Trophoblast cell (in vitro differentiated cells and primary cell): ENCODE measurements at regions not wholly inside any gene's neighbourhood (a gene's known extent, or its start where the extent isn't known, plus 50 kb on each side); places are given as distances from the start of the nearest gene placed in this dataset.
A peak's percentile ranks its signal among the peaks of the same experiment; 100 is the strongest.

Experiments
- DNase-seq, 2 donors: peaks; one replicate each; pipeline ENCODE4 v3.0.0-alpha.2; 2016
- H2AFZ ChIP-seq: 2 replicates; pipeline ENCODE4 v1.6.1; 2013; ENCODE audit warnings: low read length, moderate library complexity, mild to moderate bottlenecking; ENCODE audit not compliant: insufficient read depth, poor library complexity
- H2AK5ac ChIP-seq: 2 replicates; pipeline ENCODE4 v1.6.1; 2013; ENCODE audit warnings: mild to moderate bottlenecking, low read length
- H2BK120ac ChIP-seq: 2 replicates; pipeline ENCODE4 v1.6.1; 2013; ENCODE audit warnings: low read length, mild to moderate bottlenecking, moderate library complexity; ENCODE audit not compliant: insufficient read depth, poor library complexity
- H2BK12ac ChIP-seq: 2 replicates; pipeline ENCODE4 v1.6.1; 2013; ENCODE audit warnings: mild to moderate bottlenecking, low read length, moderate library complexity
- H2BK5ac ChIP-seq: 2 replicates; pipeline ENCODE4 v1.6.1; 2013; ENCODE audit warnings: low read length, low read depth, moderate library complexity, mild to moderate bottlenecking; ENCODE audit not compliant: poor library complexity
- H3K14ac ChIP-seq: 2 replicates; pipeline ENCODE4 v1.6.1; 2013; ENCODE audit warnings: mild to moderate bottlenecking, low read length
- H3K18ac ChIP-seq: 2 replicates; pipeline ENCODE4 v1.6.1; 2013; ENCODE audit warnings: mild to moderate bottlenecking, low read length
- H3K23ac ChIP-seq: 2 replicates; pipeline ENCODE4 v1.6.1; 2013; ENCODE audit warnings: low read length
- H3K27ac ChIP-seq: 2 replicates; pipeline ENCODE4 v1.5.1; 2013; ENCODE audit warnings: low read depth, mild to moderate bottlenecking, inconsistent platforms, low read length, moderate library complexity
- H3K27me3 ChIP-seq: 2 replicates; pipeline ENCODE4 v1.6.1; 2013; ENCODE audit warnings: inconsistent platforms, mild to moderate bottlenecking, low read length, moderate library complexity; ENCODE audit not compliant: insufficient read depth
- H3K36me3 ChIP-seq, 2 experiments: 1 replicate in 1 of 2; 2 replicates in 1 of 2; pipeline ENCODE4 v1.6.1; 2013; ENCODE audit warnings: low read length in 2 of 2, mild to moderate bottlenecking in 2 of 2, moderate library complexity in 1 of 2; ENCODE audit not compliant: insufficient read depth in 2 of 2, control insufficient read depth in 1 of 2
- H3K4ac ChIP-seq: 2 replicates; pipeline ENCODE4 v1.6.1; 2013; ENCODE audit warnings: low read depth, mild to moderate bottlenecking, low read length, moderate library complexity
- H3K4me1 ChIP-seq, 2 experiments: 1 replicate in 1 of 2; 2 replicates in 1 of 2; pipeline ENCODE4 v1.6.1; 2013; ENCODE audit warnings: low read length in 2 of 2, mild to moderate bottlenecking in 2 of 2, moderate library complexity in 1 of 2; ENCODE audit not compliant: insufficient read depth in 2 of 2, control insufficient read depth in 1 of 2
- H3K4me2 ChIP-seq: 2 replicates; pipeline ENCODE4 v1.6.1; 2013; ENCODE audit warnings: inconsistent platforms, mild to moderate bottlenecking, low read length, moderate library complexity
- H3K4me3 ChIP-seq: 2 replicates; pipeline ENCODE4 v1.5.1; 2013; ENCODE audit warnings: mild to moderate bottlenecking, low read depth, low read length, inconsistent platforms
- H3K79me1 ChIP-seq: one replicate; pipeline ENCODE4 v1.6.1; 2013; ENCODE audit warnings: low read length
- H3K79me2 ChIP-seq: 2 replicates; pipeline ENCODE4 v1.6.1; 2013; ENCODE audit warnings: low read length, mild to moderate bottlenecking; ENCODE audit not compliant: control insufficient read depth, insufficient read depth, poor library complexity
- H3K9ac ChIP-seq: 2 replicates; pipeline ENCODE4 v1.6.1; 2013; ENCODE audit warnings: mild to moderate bottlenecking, low read length
- H3K9me3 ChIP-seq: 2 replicates; pipeline ENCODE4 v1.6.1; 2013; ENCODE audit warnings: low read depth, mild to moderate bottlenecking, control low read depth, inconsistent platforms, low read length; ENCODE audit not compliant: insufficient read depth
- H4K12ac ChIP-seq: 2 replicates; pipeline ENCODE4 v1.6.1; 2013; ENCODE audit warnings: low read depth, mild to moderate bottlenecking, low read length, moderate library complexity
- H4K8ac ChIP-seq: 2 replicates; pipeline ENCODE4 v1.6.1; 2013; ENCODE audit warnings: low read depth, mild to moderate bottlenecking, low read length, moderate library complexity
- H4K91ac ChIP-seq: one replicate; pipeline ENCODE4 v1.6.1; 2013; ENCODE audit warnings: low read depth, mild to moderate bottlenecking, low read length, moderate library complexity
- WGBS: extraction: QIAGEN DNeasy Blood & Tissue Kit; methylation state at CpG from one replicate; pipeline ENCODE4 v1.1.7; 2013; ENCODE audit warnings: missing lambda C conversion rate; ENCODE audit not compliant: insufficient read length, insufficient coverage; ENCODE audit errors: extremely low coverage; 5-methylcytosine and 5-hydroxymethylcytosine counted together

DNA sequence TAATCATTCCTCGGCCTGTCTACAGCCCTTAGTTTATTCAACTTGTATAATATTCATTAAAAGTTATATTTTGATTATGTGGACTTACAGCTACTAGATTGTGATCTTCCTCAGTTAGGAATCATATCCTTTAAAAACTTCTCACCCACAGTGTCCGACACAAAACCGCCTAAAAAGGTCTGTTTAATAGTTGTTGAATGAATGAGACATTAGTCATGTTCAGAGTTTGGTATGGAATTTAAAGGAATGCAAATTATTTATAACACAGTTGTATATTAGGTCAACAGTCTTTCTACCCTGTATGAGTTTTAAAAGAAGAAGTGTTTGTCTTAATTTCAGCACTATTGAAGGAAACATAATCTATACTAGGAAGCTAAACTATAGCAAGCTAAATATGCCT is 390.0 kb downstream of the ARL4A start:
- no peak overlapping the region for H3K4me2 ChIP-seq
- H3K9ac ChIP-seq: no peak overlapping the region
- no peak overlapping the region for H3K18ac ChIP-seq
- H3K27ac ChIP-seq: no peak overlapping the region
- no peak overlapping the region for H3K4me3 ChIP-seq
- no peak overlapping the region for H3K4ac ChIP-seq
- H3K9me3 ChIP-seq: no peaks in the 10 kb centered on the region
- H3K23ac ChIP-seq: no peak overlapping the region
- H3K14ac ChIP-seq: no peak overlapping the region
- H2BK5ac ChIP-seq: no peak overlapping the region
- no peaks in the 10 kb centered on the region for H3K4me1 ChIP-seq
- H4K12ac ChIP-seq: no peak overlapping the region
- no peak overlapping the region for H2BK12ac ChIP-seq
- H3K36me3 ChIP-seq: no peaks in the 10 kb centered on the region
- H2AFZ ChIP-seq: no peak overlapping the region
- no peaks in the 10 kb centered on the region for H3K79me2 ChIP-seq
- no peaks in the 10 kb centered on the region for H3K27me3 ChIP-seq
- H4K8ac ChIP-seq: no peak overlapping the region
- no CpG with 5 or more reads among the region's 3 CpGs for WGBS
- no peak overlapping the region for H2BK120ac ChIP-seq
- no peaks in the 10 kb centered on the region for H3K79me1 ChIP-seq
- peak in 1 of 2 donors; percentile 22 for DNase-seq
- no peak overlapping the region for H4K91ac ChIP-seq
- H2AK5ac ChIP-seq: no peak overlapping the region

DNA sequence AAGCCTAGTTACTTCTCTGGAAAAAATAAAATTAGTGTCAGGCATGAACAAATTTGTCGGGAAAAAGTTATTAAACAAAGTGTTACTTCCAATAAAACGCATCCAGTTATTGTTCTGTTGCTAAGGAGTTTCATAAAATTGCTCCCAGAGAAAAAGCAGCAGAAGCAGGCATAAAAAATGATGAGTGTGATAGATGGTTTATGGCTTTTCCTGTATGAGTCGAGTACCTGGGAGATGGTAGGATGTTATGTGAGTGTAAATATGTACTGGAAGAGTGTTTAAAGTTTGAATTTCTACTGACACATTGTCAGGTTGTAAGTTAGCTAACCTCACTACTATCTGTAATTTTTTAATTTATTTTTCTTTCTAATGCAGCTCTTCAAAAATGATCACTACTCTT is 390.7 kb downstream of the ARL4A start:
- H3K4ac ChIP-seq: no peak overlapping the region
- no peaks in the 10 kb centered on the region for H3K4me1 ChIP-seq
- no peak overlapping the region for H4K91ac ChIP-seq
- no peaks in the 10 kb centered on the region for H3K9me3 ChIP-seq
- no CpG with 5 or more reads among the region's 3 CpGs for WGBS
- H3K36me3 ChIP-seq: no peaks in the 10 kb centered on the region
- no peak overlapping the region for H3K27ac ChIP-seq
- no peak overlapping the region for H4K8ac ChIP-seq
- H3K4me2 ChIP-seq: no peak overlapping the region
- no peak overlapping the region for H2AK5ac ChIP-seq
- no peaks in the 10 kb centered on the region for H3K79me2 ChIP-seq
- H2AFZ ChIP-seq: no peak overlapping the region
- H2BK12ac ChIP-seq: no peak overlapping the region
- no peak for DNase-seq
- H3K4me3 ChIP-seq: no peak overlapping the region
- H3K9ac ChIP-seq: no peak overlapping the region
- no peaks in the 10 kb centered on the region for H3K27me3 ChIP-seq
- H3K18ac ChIP-seq: no peak overlapping the region
- no peak overlapping the region for H3K23ac ChIP-seq
- H2BK120ac ChIP-seq: no peak overlapping the region
- no peak overlapping the region for H4K12ac ChIP-seq
- H3K79me1 ChIP-seq: no peaks in the 10 kb centered on the region
- no peak overlapping the region for H3K14ac ChIP-seq
- H2BK5ac ChIP-seq: no peak overlapping the region

DNA sequence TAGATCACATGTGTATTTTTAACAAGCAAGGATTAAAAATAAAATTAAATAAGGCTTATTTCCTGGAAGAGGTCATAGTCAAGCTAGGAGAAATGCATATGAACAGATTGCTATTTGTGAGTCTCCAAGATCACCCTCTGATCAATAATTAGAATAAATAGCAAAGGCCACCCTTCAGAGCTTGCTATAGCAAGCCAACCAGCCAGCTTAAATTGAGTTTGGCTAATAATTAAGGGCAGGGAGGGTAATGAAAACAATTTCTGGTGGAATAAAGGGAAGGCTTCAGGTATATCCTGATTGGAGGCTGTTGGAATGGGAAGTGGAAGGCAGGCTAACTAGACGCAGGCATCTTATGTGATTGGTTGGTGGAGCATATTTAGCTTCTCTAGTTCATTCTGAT is 403.5 kb downstream of the ARL4A start:
- H3K18ac ChIP-seq: no peak overlapping the region
- no CpG with 5 or more reads among the region's 1 CpG for WGBS
- no peak overlapping the region for H3K23ac ChIP-seq
- no peak overlapping the region for H4K12ac ChIP-seq
- no peak for DNase-seq
- no peak overlapping the region for H4K8ac ChIP-seq
- no peaks in the 10 kb centered on the region for H3K27me3 ChIP-seq
- H2BK120ac ChIP-seq: no peak overlapping the region
- no peaks in the 10 kb centered on the region for H3K36me3 ChIP-seq
- H3K4ac ChIP-seq: no peak overlapping the region
- H2AFZ ChIP-seq: no peak overlapping the region
- no peak overlapping the region for H3K27ac ChIP-seq
- no peak overlapping the region for H3K9ac ChIP-seq
- H3K4me2 ChIP-seq: no peak overlapping the region
- H2BK12ac ChIP-seq: no peak overlapping the region
- H2BK5ac ChIP-seq: no peak overlapping the region
- H3K79me1 ChIP-seq: no peaks in the 10 kb centered on the region
- no peak overlapping the region for H3K14ac ChIP-seq
- H3K4me3 ChIP-seq: no peak overlapping the region
- no peak overlapping the region for H2AK5ac ChIP-seq
- H3K9me3 ChIP-seq: no peaks in the 10 kb centered on the region
- no peak overlapping the region for H4K91ac ChIP-seq
- no peaks in the 10 kb centered on the region for H3K4me1 ChIP-seq
- H3K79me2 ChIP-seq: no peaks in the 10 kb centered on the region

DNA sequence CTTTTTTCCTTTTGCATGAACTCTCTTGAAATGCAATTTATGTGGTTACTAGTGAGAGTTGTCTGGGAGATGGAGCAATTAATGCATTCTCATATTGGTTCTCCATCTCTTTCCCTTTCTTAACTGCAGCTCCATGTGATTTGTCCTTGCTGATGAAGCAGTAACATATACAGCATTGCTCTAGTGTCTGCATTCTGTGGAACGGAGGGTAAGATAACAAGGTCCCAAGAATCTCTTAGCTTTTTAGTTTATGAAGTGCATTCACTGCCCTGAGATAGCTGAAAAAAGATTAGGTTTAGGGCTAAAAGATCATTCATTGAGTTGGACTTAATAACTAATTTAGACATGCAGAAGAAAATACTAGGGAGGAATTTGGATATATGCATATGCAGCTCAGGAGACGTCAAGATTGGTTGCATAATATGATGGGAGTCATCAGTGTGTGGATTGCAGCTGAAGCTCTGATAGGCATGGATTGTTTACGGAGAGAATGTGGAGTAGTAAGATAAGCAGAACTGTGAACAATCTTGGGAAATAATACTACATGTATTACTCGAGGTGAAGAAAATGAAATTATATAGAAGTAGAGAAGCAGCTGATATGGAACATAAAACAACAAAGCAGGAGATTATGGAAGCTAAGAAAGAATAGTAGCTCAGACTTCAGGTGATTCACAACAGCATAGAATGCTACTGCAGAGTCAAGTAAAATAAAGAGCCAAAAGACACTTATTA is 404.7 kb downstream of the ARL4A start:
- Histone ChIP-seq H3K79me2 (no peaks in the 10 kb centered on the region), H3K4me2 (no peak overlapping the region), H3K9ac (no peak overlapping the region), H2BK120ac (no peak overlapping the region), H3K4ac (no peak overlapping the region), H4K12ac (no peak overlapping the region), H3K23ac (no peak overlapping the region), H4K91ac (no peak overlapping the region), H3K79me1 (no peaks in the 10 kb centered on the region), H2BK12ac (no peak overlapping the region), H3K27ac (no peak overlapping the region), H3K18ac (no peak overlapping the region), H2AK5ac (no peak overlapping the region), H2BK5ac (no peak overlapping the region), H3K14ac (no peak overlapping the region), H3K9me3 (no peaks in the 10 kb centered on the region), H4K8ac (no peak overlapping the region), H3K4me3 (no peak overlapping the region), H3K36me3 (no peaks in the 10 kb centered on the region), H3K4me1 (no peaks in the 10 kb centered on the region), H3K27me3 (no peaks in the 10 kb centered on the region), H2AFZ (no peak overlapping the region)
- no peak for DNase-seq
- WGBS: no CpG with 5 or more reads among the region's 4 CpGs
